ENCODE measurements at regions not wholly inside any gene's neighbourhood (a gene's known extent, or its start where the extent isn't known, plus 50 kb on each side); places are given as distances from the start of the nearest gene placed in this dataset.
"Not testable (repeated sequence)": the region's sequence is repeated elsewhere in the genome, so short reads cannot be mapped to it uniquely, and the experiment has no call there.

DNA sequence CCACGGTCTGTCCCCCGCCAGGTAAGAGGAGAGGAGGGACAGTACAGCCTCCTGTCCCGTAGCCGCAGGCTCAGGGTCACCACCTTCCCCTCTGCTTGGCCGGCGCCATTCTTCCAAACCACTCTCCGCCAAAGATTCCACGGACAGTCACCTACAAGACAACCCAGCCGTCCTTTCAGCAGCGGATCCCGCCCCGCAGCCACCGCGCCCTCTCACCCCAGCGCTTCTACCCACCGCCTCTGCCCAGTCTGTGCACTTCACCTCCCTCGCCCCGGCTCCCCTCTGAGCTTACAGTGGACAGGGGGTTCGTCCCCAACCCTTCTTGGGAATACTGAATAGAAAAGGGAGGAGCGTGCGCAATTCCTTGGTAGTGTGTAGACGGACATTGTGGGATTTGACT lies 319.6 kb downstream of the FAM72C start:
- Mint-ChIP-seq H3K9me3 (peaks cover 7% of the 10 kb centered on the region), H3K27ac (peak overlapping the region; percentile 52), H3K4me3 (no peak overlapping the region), H3K4me1 (no peaks in the 10 kb centered on the region), H3K27me3 (peaks cover 70% of the 10 kb centered on the region), H3K36me3 (ENCODE audit: low read depth) (peaks cover 3% of the 10 kb centered on the region)
- ChIA-PET CTCF (no interaction called here), POLR2A (no interaction called here)
- DNase-seq, result no peak

DNA sequence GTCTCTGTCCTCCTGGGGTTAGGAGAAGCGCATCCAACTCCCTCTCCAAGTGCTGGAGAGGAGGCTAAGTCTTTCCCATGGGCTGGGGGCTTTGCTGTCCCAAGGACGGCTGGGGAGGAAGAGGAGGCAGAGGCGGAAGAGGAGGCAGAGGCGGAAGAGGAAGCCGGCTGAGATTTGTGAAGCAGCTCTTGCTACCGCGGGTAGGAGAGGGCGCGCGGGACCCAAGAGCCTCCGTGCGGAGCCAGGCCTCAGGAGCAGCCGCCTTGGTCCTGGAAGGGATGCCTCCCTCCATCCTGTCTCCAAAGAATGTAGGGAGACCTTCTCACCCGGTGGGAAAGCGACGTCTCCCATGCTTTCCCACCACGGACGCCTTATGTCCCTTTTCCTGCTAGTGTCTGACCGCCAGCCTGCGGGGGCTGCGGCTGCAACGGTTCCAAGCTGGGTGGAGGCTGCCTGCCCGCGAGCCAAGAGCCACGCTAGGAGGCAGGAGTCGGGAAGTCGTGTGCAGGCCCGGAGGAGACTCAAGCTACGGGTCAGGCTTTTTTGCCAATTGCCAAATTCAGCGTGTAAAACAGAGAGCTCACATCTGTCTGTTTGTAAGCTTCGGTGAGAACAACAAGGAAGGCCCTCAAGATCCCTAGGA lies 320.3 kb downstream of the FAM72C start:
- CTCF ChIA-PET, result no interaction called here
- H3K36me3 Mint-ChIP-seq (ENCODE audit: low read depth), result peaks cover 3% of the 10 kb centered on the region
- POLR2A ChIA-PET, result no interaction called here
- no peak overlapping the region for H3K4me3 Mint-ChIP-seq
- H3K9me3 Mint-ChIP-seq, result peaks cover 7% of the 10 kb centered on the region
- H3K4me1 Mint-ChIP-seq, result no peaks in the 10 kb centered on the region
- no peak overlapping the region for H3K27ac Mint-ChIP-seq
- peaks cover 70% of the 10 kb centered on the region for H3K27me3 Mint-ChIP-seq
- no peak for DNase-seq

- CTCF ChIA-PET; H3K36me3 Mint-ChIP-seq (ENCODE audit: low read depth); DNase-seq; H3K9me3 Mint-ChIP-seq; POLR2A ChIA-PET; H3K4me1 Mint-ChIP-seq; H3K4me3 Mint-ChIP-seq; H3K27ac Mint-ChIP-seq: not testable (repeated sequence)
- H3K27me3 Mint-ChIP-seq, result peaks cover 38% of the 10 kb centered on the region
Observed at GRCh38 chr1:143644035-143644434, 327.8 kb downstream of the FAM72C start.

DNA sequence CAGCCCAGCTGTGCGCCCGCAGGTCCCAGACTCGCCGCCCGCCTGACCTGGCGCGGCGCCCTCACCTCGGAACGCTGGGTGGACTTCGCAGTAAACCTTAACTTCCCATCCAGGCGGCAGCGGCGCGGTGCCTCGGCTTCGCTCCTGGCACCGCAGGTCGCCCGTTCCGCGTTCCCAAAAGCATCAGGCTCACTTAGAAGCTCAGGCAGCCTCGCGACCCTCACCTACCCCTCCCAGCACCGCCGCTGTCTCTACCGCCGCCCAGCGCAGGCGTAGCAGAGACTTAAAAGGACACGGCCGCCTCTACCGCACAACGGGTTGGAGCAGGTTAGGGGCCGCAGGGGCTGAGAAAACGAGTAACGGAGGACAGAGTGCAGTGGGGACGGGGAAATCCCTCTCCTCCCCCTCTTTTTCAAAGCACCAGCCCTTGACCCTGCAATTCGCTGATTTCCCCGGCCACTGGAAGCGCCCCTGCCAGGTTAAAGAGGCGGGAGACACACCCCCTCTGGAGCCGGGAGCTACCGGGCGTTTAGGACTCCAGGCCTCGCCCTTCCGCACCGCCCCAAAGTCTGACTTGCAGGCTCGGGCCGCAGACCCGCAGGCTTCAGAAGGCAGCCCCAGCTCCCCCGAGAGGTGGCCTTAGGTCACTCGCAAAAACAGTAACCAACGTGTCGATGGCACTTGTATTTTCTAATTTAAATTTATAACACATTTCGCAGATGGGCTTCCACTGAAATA lies 328.5 kb downstream of the FAM72C start:
- H3K4me3 Mint-ChIP-seq, result no peak overlapping the region
- H3K4me1 Mint-ChIP-seq, result peaks cover 1% of the 10 kb centered on the region
- no peak overlapping the region for H3K27ac Mint-ChIP-seq
- no peaks in the 10 kb centered on the region for H3K36me3 Mint-ChIP-seq (ENCODE audit: low read depth)
- POLR2A ChIA-PET, result no interaction called here
- CTCF ChIA-PET, result interaction anchor here (1.1 kb wide), 1 partner anchor 18 kb away, joined by 3 read pairs; no protein-coding TSS in a partner anchor
- no peak for DNase-seq
- peaks cover 34% of the 10 kb centered on the region for H3K27me3 Mint-ChIP-seq
- no peaks in the 10 kb centered on the region for H3K9me3 Mint-ChIP-seq

- CTCF ChIA-PET, result no interaction called here
- H3K4me3 Mint-ChIP-seq, result no peak overlapping the region
- H3K9me3 Mint-ChIP-seq, result no peaks in the 10 kb centered on the region
- DNase-seq, result no peak
- H3K27me3 Mint-ChIP-seq, result peaks cover 6% of the 10 kb centered on the region
- H3K4me1 Mint-ChIP-seq, result no peaks in the 10 kb centered on the region
- H3K27ac Mint-ChIP-seq, result no peak overlapping the region
- no peaks in the 10 kb centered on the region for H3K36me3 Mint-ChIP-seq (ENCODE audit: low read depth)
- POLR2A ChIA-PET, result no interaction called here
Observed at GRCh38 chr1:143625886-143626285, 345.9 kb downstream of the FAM72C start.

DNA sequence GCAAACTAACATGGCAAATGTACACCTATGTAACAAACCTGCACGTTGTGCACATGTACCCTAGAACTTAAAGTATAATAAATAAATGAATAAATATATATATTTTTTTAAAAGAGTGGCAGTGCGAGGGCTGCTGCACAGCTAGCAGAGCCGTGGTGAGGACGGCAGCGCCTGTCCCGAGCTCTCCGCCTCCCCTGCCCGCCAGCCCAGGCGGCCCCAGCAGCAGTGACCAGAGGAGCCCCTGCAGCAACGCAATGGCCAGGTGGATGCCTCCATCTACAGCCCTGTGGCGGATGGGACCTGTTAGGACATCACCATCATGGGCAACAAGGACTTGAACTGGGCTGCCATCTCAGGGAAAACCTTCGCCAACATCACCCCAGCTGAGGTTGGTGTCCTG lies 351.9 kb downstream of the FAM72C start:
- no peak for DNase-seq
- POLR2A ChIA-PET, result no interaction called here
- Mint-ChIP-seq H3K4me1 (no peaks in the 10 kb centered on the region), H3K9me3 (no peaks in the 10 kb centered on the region), H3K27me3 (peaks cover 4% of the 10 kb centered on the region), H3K27ac (no peak overlapping the region), H3K36me3 (ENCODE audit: low read depth) (no peaks in the 10 kb centered on the region), H3K4me3 (no peak overlapping the region)
- CTCF ChIA-PET, result no interaction called here

- Mint-ChIP-seq H3K27ac (no peak overlapping the region), H3K4me3 (no peak overlapping the region), H3K9me3 (no peaks in the 10 kb centered on the region), H3K4me1 (no peaks in the 10 kb centered on the region), H3K27me3 (no peaks in the 10 kb centered on the region), H3K36me3 (ENCODE audit: low read depth) (no peaks in the 10 kb centered on the region)
- ChIA-PET CTCF (no interaction called here), POLR2A (no interaction called here)
- DNase-seq, result peak; percentile 6
Observed at GRCh38 chr1:143611159-143611558, 360.6 kb downstream of the FAM72C start.

GRCh38 chr1:143610196-143610595 lies 361.6 kb downstream of the FAM72C start:
- H3K4me3 Mint-ChIP-seq, result no peak overlapping the region
- no peak overlapping the region for H3K27ac Mint-ChIP-seq
- H3K9me3 Mint-ChIP-seq, result no peaks in the 10 kb centered on the region
- ChIA-PET POLR2A (no interaction called here), CTCF (no interaction called here)
- no peaks in the 10 kb centered on the region for H3K27me3 Mint-ChIP-seq
- DNase-seq, result no peak
- no peaks in the 10 kb centered on the region for H3K4me1 Mint-ChIP-seq
- no peaks in the 10 kb centered on the region for H3K36me3 Mint-ChIP-seq (ENCODE audit: low read depth)

- H3K9me3 Mint-ChIP-seq, result no peaks in the 10 kb centered on the region
- H3K27me3 Mint-ChIP-seq, result peaks cover 4% of the 10 kb centered on the region
- POLR2A ChIA-PET, result no interaction called here
- H3K4me3 Mint-ChIP-seq, result no peak overlapping the region
- DNase-seq, result no peak
- H3K36me3 Mint-ChIP-seq (ENCODE audit: low read depth), result no peaks in the 10 kb centered on the region
- H3K27ac Mint-ChIP-seq, result no peak overlapping the region
- no peaks in the 10 kb centered on the region for H3K4me1 Mint-ChIP-seq
- CTCF ChIA-PET, result interaction anchor here (0.6 kb wide), 1 partner anchor 14 kb away, joined by 3 read pairs; no protein-coding TSS in a partner anchor
Observed at GRCh38 chr1:143604887-143605286, 366.9 kb downstream of the FAM72C start.

DNA sequence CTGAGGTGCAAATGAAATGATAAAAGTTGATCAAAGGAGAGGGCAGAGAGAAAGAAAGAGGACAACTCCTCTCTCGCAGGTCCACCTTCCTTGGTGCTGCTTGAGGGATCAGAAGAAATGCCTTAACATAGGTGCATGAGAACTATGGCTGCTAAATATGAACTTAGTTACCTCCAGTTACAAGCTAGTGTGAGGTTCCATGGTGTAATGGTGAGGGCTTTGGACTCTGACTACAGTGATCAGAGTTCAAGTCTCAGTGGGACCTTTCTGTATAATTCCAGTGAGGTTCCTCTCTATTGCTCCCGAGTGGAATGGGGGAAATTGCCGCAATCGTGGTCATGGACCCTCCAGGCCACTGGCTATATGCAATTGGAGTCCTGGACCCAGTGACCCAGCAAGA lies 387.3 kb downstream of the FAM72C start:
- no peaks in the 10 kb centered on the region for H3K27me3 Mint-ChIP-seq
- DNase-seq, result no peak
- no peaks in the 10 kb centered on the region for H3K36me3 Mint-ChIP-seq (ENCODE audit: low read depth)
- POLR2A ChIA-PET, result no interaction called here
- no peak overlapping the region for H3K27ac Mint-ChIP-seq
- CTCF ChIA-PET, result no interaction called here
- H3K4me3 Mint-ChIP-seq, result no peak overlapping the region
- no peaks in the 10 kb centered on the region for H3K9me3 Mint-ChIP-seq
- H3K4me1 Mint-ChIP-seq, result no peaks in the 10 kb centered on the region

DNA sequence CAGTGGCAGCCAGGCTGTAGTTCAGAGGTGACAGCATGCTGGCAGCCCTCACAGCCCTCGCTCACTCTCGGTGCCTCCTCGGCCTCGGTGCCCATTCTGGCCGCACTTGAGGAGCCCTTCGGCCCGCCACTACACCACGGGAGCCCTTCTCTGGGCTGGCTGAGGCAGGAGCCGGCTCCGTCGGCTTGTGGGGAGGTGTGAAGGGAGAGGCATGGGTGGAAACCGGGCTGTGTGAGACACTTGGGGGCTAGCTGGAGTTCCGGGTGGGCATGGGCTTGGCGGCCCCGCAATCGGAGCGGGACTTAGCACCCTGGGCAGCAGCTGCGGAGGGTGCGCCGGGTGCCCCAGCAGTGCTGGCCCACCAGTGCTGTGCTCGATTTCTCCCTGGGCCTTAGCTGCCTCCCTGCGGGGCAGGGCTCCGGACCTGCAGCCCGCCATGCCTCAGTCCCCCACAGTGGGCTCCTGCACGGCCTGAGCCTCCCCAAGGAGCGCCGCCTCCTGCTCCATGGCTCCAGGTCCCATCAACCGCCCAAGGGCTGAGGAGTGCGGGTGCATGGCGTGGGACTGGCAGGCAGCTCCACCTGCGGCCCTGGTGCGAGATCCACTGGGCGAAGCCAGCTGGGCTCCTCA lies 396.8 kb downstream of the FAM72C start:
- CTCF ChIA-PET, result no interaction called here
- Mint-ChIP-seq H3K4me1 (no peaks in the 10 kb centered on the region), H3K36me3 (ENCODE audit: low read depth) (no peaks in the 10 kb centered on the region), H3K9me3 (no peaks in the 10 kb centered on the region), H3K27me3 (no peaks in the 10 kb centered on the region), H3K4me3 (no peak overlapping the region), H3K27ac (no peak overlapping the region)
- POLR2A ChIA-PET, result no interaction called here
- no peak for DNase-seq

- H3K36me3 Mint-ChIP-seq (ENCODE audit: low read depth); CTCF ChIA-PET; H3K4me3 Mint-ChIP-seq: not testable (repeated sequence)
Observed at GRCh38 chr1:143572661-143573060, 399.1 kb downstream of the FAM72C start.

GRCh38 chr1:143563761-143564160 lies 408.0 kb downstream of the FAM72C start:
- DNase-seq; H3K27ac Mint-ChIP-seq; H3K9me3 Mint-ChIP-seq; CTCF ChIA-PET; H3K27me3 Mint-ChIP-seq; POLR2A ChIA-PET; H3K4me3 Mint-ChIP-seq; H3K4me1 Mint-ChIP-seq; H3K36me3 Mint-ChIP-seq (ENCODE audit: low read depth): not testable (repeated sequence)

More at GRCh38 chr1:143572661-143573060, 399.1 kb downstream of the FAM72C start:
- H3K4me1 Mint-ChIP-seq, DNase-seq, POLR2A ChIA-PET, H3K9me3 Mint-ChIP-seq, H3K27ac Mint-ChIP-seq, H3K27me3 Mint-ChIP-seq: not testable (repeated sequence)

Measured in activated CD4-positive, alpha-beta T cell treated with anti-CD3 and anti-CD28 coated beads, Interleukin-2, amount 10 ng/mL, durations not matched to agents 7 days and 5 days (primary cell).